HFFc6 (cell line): ENCODE measurements at regions not wholly inside any gene's neighbourhood (a gene's known extent, or its start where the extent isn't known, plus 50 kb on each side); places are given as distances from the start of the nearest gene placed in this dataset.

Experiments used
- DNase-seq: peaks from one replicate; pipeline ENCODE4 v3.0.0-alpha.2; 2018
- H3K27ac Mint-ChIP-seq: 2 replicates; pipeline ENCODE4 v1.8.0; 2020; ENCODE audit warnings: mild to moderate bottlenecking, mixed read lengths
- H3K27me3 Mint-ChIP-seq: 2 replicates; pipeline ENCODE4 v1.8.0; 2021; ENCODE audit warnings: mild to moderate bottlenecking, moderate library complexity, mixed read lengths; ENCODE audit not compliant: insufficient read depth
- H3K36me3 Mint-ChIP-seq: 2 replicates; pipeline ENCODE4 v1.8.0; 2021; ENCODE audit warnings: low read depth, mixed read lengths
- H3K4me1 Mint-ChIP-seq: 2 replicates; pipeline ENCODE4 v1.8.0; 2020; ENCODE audit warnings: low read depth, mixed read lengths
- H3K4me3 Mint-ChIP-seq: 2 replicates; pipeline ENCODE4 v1.8.0; 2020; ENCODE audit warnings: mild to moderate bottlenecking, moderate library complexity, mixed read lengths
- H3K9me3 Mint-ChIP-seq: 2 replicates; pipeline ENCODE4 v1.8.0; 2020; ENCODE audit warnings: mild to moderate bottlenecking, mixed read lengths
- TF ChIP-seq, protein P1 (sequence below): fragments of 200-600 bp; sonication (generic); IDR thresholded peaks from 2 replicates; pipeline ENCODE4 v1.5.0; 2021; ENCODE audit warnings: antibody characterized with exemption, mild to moderate bottlenecking

- TF ChIP-seq, protein P1, sequence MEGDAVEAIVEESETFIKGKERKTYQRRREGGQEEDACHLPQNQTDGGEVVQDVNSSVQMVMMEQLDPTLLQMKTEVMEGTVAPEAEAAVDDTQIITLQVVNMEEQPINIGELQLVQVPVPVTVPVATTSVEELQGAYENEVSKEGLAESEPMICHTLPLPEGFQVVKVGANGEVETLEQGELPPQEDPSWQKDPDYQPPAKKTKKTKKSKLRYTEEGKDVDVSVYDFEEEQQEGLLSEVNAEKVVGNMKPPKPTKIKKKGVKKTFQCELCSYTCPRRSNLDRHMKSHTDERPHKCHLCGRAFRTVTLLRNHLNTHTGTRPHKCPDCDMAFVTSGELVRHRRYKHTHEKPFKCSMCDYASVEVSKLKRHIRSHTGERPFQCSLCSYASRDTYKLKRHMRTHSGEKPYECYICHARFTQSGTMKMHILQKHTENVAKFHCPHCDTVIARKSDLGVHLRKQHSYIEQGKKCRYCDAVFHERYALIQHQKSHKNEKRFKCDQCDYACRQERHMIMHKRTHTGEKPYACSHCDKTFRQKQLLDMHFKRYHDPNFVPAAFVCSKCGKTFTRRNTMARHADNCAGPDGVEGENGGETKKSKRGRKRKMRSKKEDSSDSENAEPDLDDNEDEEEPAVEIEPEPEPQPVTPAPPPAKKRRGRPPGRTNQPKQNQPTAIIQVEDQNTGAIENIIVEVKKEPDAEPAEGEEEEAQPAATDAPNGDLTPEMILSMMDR = no peak
- Mint-ChIP-seq H3K4me3 (no peak overlapping the region), H3K9me3 (no peaks in the 10 kb centered on the region), H3K27ac (no peak overlapping the region), H3K4me1 (no peaks in the 10 kb centered on the region), H3K36me3 (no peaks in the 10 kb centered on the region), H3K27me3 (peaks cover 28% of the 10 kb centered on the region)
- DNase-seq = no peak
Observed at GRCh38 chr3:71881041-71881440, 96.1 kb upstream of the PROK2 start.

GRCh38 chr3:71879089-71879488 lies 94.1 kb upstream of the PROK2 start:
- no peaks in the 10 kb centered on the region for H3K36me3 Mint-ChIP-seq
- TF ChIP-seq, protein P1 = no peak
- H3K4me3 Mint-ChIP-seq = no peak overlapping the region
- DNase-seq = no peak
- H3K27me3 Mint-ChIP-seq = peaks cover 24% of the 10 kb centered on the region
- no peaks in the 10 kb centered on the region for H3K4me1 Mint-ChIP-seq
- no peaks in the 10 kb centered on the region for H3K9me3 Mint-ChIP-seq
- H3K27ac Mint-ChIP-seq = no peak overlapping the region

DNA sequence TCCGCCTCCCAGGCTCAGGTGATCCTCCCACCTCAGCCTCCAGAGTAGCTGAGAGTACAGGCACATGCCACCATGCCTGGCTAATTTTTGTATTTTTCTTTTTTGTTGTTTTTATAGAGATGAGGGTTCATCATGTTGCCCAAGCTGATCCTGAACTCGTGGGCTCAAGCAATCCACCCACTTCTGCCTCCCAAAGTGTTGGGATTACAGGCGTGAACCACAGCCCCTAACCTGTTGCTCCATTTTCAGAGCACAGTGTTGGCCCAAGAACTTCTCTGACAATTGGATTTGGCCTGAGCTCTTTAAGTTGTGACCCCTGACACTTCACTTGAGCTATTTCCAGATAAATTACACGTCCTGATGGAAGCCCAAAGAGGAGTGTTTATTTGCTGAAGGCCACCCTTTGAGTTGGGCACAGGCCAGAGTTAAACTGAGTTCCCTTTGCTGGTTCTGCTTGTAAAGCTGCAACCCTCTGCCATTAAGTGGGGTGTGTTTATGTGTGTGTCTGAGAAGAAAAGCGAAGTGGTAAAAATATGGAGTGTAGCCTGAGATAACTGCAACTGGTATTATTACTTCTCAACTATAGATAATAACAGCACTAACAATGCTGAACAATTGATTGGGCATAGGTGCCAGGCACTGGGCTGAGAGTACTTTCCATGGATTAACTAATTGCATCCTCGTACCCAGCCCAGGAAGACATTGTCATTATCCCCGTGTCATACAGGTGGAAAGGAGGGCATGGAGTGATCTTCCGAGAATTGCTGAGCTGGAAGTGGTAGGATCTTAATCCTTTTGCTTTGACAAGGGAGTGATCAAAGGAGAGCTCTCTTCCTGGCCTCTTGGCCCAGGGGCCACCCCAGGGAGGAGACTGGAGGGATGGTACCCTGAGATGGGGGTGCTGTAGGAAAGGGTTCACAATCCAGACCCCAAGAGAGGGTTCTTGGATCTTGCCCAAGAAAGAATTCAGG lies 91.5 kb upstream of the PROK2 start:
- H3K4me3 Mint-ChIP-seq = no peak overlapping the region
- H3K36me3 Mint-ChIP-seq = no peaks in the 10 kb centered on the region
- DNase-seq = no peak
- TF ChIP-seq, protein P1 = no peak
- peaks cover 25% of the 10 kb centered on the region for H3K27me3 Mint-ChIP-seq
- H3K4me1 Mint-ChIP-seq = peaks cover 11% of the 10 kb centered on the region; the same call in 1 of the 2 replicates
- no peaks in the 10 kb centered on the region for H3K9me3 Mint-ChIP-seq
- no peak overlapping the region for H3K27ac Mint-ChIP-seq

GRCh38 chr3:71875461-71875947 lies 90.6 kb upstream of the PROK2 start:
- no peak overlapping the region for H3K27ac Mint-ChIP-seq
- peak; percentile 43 for DNase-seq
- TF ChIP-seq, protein P1 = peak; percentile 86
- no peaks in the 10 kb centered on the region for H3K9me3 Mint-ChIP-seq
- peaks cover 11% of the 10 kb centered on the region; the same call in 1 of the 2 replicates for H3K4me1 Mint-ChIP-seq
- H3K4me3 Mint-ChIP-seq = no peak overlapping the region
- no peaks in the 10 kb centered on the region for H3K36me3 Mint-ChIP-seq
- peaks cover 27% of the 10 kb centered on the region for H3K27me3 Mint-ChIP-seq

- Mint-ChIP-seq H3K27me3 (peaks cover 24% of the 10 kb centered on the region), H3K4me3 (no peak overlapping the region)
- TF ChIP-seq, protein P1 = no peak
Observed at GRCh38 chr3:71874618-71875017, 89.7 kb upstream of the PROK2 start.

More at GRCh38 chr3:71874618-71875017, 89.7 kb upstream of the PROK2 start:
- no peaks in the 10 kb centered on the region for H3K9me3 Mint-ChIP-seq
- H3K36me3 Mint-ChIP-seq = no peaks in the 10 kb centered on the region
- DNase-seq = no peak
- H3K27ac Mint-ChIP-seq = no peak overlapping the region
- H3K4me1 Mint-ChIP-seq = peaks cover 11% of the 10 kb centered on the region; the same call in 1 of the 2 replicates
